A549 (cell line): ENCODE measurements at regions not wholly inside any gene's neighbourhood (a gene's known extent, or its start where the extent isn't known, plus 50 kb on each side); places are given as distances from the start of the nearest gene placed in this dataset.

ENCODE experiments used
- CBX8 ChIP-seq: fragments of 200-600 bp; sonication (generic); IDR thresholded peaks from 2 replicates; pipeline ENCODE4 v1.6.1; 2016
- CEBPB ChIP-seq, 2 experiments: fragments of >200 bp in 1 of 2; sonication (Bioruptor Twin) in 1 of 2; formaldehyde crosslinking in 1 of 2; IDR thresholded peaks; 2 replicates each; pipeline ENCODE4 v1.6.1; 2012 to 2016
- EP300 ChIP-seq, 2 experiments: fragments of >200 bp; sonication (Bioruptor Twin); formaldehyde crosslinking; IDR thresholded peaks; 2 replicates in 1 of 2; 3 replicates in 1 of 2; pipeline ENCODE4 v1.6.1; 2016 to 2017
- MAZ ChIP-seq: fragments of 150-350 bp; IDR thresholded peaks from 2 replicates; pipeline ENCODE4 v1.6.1; 2014; ENCODE audit warnings: antibody characterized with exemption, low read depth, low read length, borderline replicate concordance
- NPAS2 ChIP-seq: fragments of 250-450 bp; sonication (Bioruptor Pico); IDR thresholded peaks from 2 replicates; pipeline ENCODE4 v1.8.0; 2022; ENCODE audit warnings: mild to moderate bottlenecking, moderate library complexity, borderline replicate concordance
- POLR2A ChIP-seq: IDR thresholded peaks from 2 replicates; pipeline ENCODE4 v1.6.1; 2012; ENCODE audit warnings: mild to moderate bottlenecking, low read length
- RAD21 ChIP-seq, 2 experiments: fragments of >200 bp in 1 of 2; sonication (Bioruptor Twin) in 1 of 2; formaldehyde crosslinking in 1 of 2; IDR thresholded peaks in 1 of 2; conservative IDR thresholded peaks in 1 of 2; 2 replicates in 1 of 2; 3 replicates in 1 of 2; pipeline ENCODE4 v1.6.1; 2012 to 2018; ENCODE audit warnings: inconsistent platforms in 1 of 2
- RARB ChIP-seq: fragments of 250-450 bp; sonication (Bioruptor Pico); IDR thresholded peaks from 2 replicates; pipeline ENCODE4 v1.8.0; 2021; ENCODE audit warnings: mild to moderate bottlenecking, moderate library complexity
- RNF2 ChIP-seq: fragments of 200-600 bp; sonication (generic); IDR thresholded peaks from 2 replicates; pipeline ENCODE4 v1.6.1; 2016; ENCODE audit warnings: low read depth, mild to moderate bottlenecking, antibody characterized with exemption, moderate library complexity, borderline replicate concordance
- SMC3 ChIP-seq: fragments of >200 bp; sonication (Bioruptor Twin); formaldehyde crosslinking; IDR thresholded peaks from 3 replicates; pipeline ENCODE4 v1.6.1; 2018; ENCODE audit warnings: inconsistent platforms
- TF ChIP-seq, protein P1 (sequence below): fragments of >200 bp; sonication (Bioruptor Twin); formaldehyde crosslinking; IDR thresholded peaks from 3 replicates; pipeline ENCODE4 v1.5.1; 2016
- TF ChIP-seq, protein P2 (sequence below): IDR thresholded peaks from 2 replicates; pipeline ENCODE4 v1.6.1; 2012
- TF ChIP-seq, protein P3 (sequence below): fragments of 450-650 bp; IDR thresholded peaks from 2 replicates; pipeline ENCODE4 v1.6.1; 2014; ENCODE audit warnings: antibody characterized with exemption
- TF ChIP-seq, protein P4 (sequence below): fragments of 200-600 bp; sonication (generic); IDR thresholded peaks from 2 replicates; pipeline ENCODE4 v1.6.1; 2016; ENCODE audit warnings: antibody characterized with exemption, mild to moderate bottlenecking, moderate library complexity

DNA sequence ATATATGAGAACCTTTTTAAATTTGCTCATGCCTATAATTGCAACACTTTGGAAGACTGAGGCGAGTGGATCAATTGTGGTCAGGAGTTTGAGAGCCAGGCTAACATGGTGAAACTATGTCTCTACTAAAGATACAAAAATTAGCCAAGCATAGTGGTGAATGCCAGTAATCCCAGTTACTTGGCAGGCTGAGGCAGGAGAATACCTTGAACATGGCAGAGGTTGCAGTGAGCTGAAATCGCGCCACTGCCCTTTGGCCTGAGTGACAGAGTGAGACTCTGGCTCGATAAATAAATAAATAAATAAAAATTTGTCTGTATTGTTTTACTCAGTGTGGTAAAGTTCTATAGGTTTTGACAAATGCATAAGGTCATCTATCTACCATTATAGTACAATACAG lies 218.2 kb downstream of the ZC4H2 start:
- TF ChIP-seq, protein P1, sequence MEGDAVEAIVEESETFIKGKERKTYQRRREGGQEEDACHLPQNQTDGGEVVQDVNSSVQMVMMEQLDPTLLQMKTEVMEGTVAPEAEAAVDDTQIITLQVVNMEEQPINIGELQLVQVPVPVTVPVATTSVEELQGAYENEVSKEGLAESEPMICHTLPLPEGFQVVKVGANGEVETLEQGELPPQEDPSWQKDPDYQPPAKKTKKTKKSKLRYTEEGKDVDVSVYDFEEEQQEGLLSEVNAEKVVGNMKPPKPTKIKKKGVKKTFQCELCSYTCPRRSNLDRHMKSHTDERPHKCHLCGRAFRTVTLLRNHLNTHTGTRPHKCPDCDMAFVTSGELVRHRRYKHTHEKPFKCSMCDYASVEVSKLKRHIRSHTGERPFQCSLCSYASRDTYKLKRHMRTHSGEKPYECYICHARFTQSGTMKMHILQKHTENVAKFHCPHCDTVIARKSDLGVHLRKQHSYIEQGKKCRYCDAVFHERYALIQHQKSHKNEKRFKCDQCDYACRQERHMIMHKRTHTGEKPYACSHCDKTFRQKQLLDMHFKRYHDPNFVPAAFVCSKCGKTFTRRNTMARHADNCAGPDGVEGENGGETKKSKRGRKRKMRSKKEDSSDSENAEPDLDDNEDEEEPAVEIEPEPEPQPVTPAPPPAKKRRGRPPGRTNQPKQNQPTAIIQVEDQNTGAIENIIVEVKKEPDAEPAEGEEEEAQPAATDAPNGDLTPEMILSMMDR, result no peak
- TF ChIP-seq, protein P2, sequence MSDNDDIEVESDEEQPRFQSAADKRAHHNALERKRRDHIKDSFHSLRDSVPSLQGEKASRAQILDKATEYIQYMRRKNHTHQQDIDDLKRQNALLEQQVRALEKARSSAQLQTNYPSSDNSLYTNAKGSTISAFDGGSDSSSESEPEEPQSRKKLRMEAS, result no peak
- TF ChIP-seq POLR2A, result no peak
- no peak for TF ChIP-seq MAZ
- no peak for TF ChIP-seq CBX8
- no peak for TF ChIP-seq RAD21 (conservative IDR thresholded peaks at IDR 0.05 in 1 of 2, IDR thresholded peaks at IDR 0.05 in 1 of 2)
- TF ChIP-seq RNF2, result no peak
- TF ChIP-seq, protein P3, sequence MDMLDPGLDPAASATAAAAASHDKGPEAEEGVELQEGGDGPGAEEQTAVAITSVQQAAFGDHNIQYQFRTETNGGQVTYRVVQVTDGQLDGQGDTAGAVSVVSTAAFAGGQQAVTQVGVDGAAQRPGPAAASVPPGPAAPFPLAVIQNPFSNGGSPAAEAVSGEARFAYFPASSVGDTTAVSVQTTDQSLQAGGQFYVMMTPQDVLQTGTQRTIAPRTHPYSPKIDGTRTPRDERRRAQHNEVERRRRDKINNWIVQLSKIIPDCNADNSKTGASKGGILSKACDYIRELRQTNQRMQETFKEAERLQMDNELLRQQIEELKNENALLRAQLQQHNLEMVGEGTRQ, result no peak
- TF ChIP-seq, protein P4, sequence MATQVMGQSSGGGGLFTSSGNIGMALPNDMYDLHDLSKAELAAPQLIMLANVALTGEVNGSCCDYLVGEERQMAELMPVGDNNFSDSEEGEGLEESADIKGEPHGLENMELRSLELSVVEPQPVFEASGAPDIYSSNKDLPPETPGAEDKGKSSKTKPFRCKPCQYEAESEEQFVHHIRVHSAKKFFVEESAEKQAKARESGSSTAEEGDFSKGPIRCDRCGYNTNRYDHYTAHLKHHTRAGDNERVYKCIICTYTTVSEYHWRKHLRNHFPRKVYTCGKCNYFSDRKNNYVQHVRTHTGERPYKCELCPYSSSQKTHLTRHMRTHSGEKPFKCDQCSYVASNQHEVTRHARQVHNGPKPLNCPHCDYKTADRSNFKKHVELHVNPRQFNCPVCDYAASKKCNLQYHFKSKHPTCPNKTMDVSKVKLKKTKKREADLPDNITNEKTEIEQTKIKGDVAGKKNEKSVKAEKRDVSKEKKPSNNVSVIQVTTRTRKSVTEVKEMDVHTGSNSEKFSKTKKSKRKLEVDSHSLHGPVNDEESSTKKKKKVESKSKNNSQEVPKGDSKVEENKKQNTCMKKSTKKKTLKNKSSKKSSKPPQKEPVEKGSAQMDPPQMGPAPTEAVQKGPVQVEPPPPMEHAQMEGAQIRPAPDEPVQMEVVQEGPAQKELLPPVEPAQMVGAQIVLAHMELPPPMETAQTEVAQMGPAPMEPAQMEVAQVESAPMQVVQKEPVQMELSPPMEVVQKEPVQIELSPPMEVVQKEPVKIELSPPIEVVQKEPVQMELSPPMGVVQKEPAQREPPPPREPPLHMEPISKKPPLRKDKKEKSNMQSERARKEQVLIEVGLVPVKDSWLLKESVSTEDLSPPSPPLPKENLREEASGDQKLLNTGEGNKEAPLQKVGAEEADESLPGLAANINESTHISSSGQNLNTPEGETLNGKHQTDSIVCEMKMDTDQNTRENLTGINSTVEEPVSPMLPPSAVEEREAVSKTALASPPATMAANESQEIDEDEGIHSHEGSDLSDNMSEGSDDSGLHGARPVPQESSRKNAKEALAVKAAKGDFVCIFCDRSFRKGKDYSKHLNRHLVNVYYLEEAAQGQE, result no peak
- no peak for TF ChIP-seq EP300 (IDR thresholded peaks at IDR 0.05)
- no peak for TF ChIP-seq RARB (CRISPR knock-in tag)
- TF ChIP-seq SMC3, result no peak
- TF ChIP-seq CEBPB (IDR thresholded peaks at IDR 0.05), result no peak
- TF ChIP-seq NPAS2 (CRISPR knock-in tag), result no peak
